Osteoblast (primary cell): ENCODE measurements at regions not wholly inside any gene's neighbourhood (a gene's known extent, or its start where the extent isn't known, plus 50 kb on each side); places are given as distances from the start of the nearest gene placed in this dataset.

ENCODE experiments used
- DNase-seq: peaks from one replicate; pipeline ENCODE4 v3.0.0; 2011; ENCODE audit warnings: low spot score, mixed read lengths; ENCODE audit not compliant: insufficient read length; ENCODE audit errors: missing footprints
- H2AFZ ChIP-seq: 2 replicates; pipeline ENCODE4 v1.6.0; 2011; ENCODE audit warnings: mild to moderate bottlenecking, low read length
- H3K27ac ChIP-seq: 2 replicates; pipeline ENCODE4 v1.5.1; 2011; ENCODE audit warnings: mild to moderate bottlenecking, low read depth, low read length, moderate library complexity
- H3K27me3 ChIP-seq: 2 replicates; pipeline ENCODE4 v1.6.0; 2012; ENCODE audit warnings: mild to moderate bottlenecking, control low read depth, inconsistent platforms, low read length, moderate library complexity; ENCODE audit not compliant: insufficient read depth
- H3K36me3 ChIP-seq: 2 replicates; pipeline ENCODE4 v1.5.1; 2011; ENCODE audit warnings: mild to moderate bottlenecking, low read length, control low read depth, moderate library complexity; ENCODE audit not compliant: insufficient read depth
- H3K4me1 ChIP-seq: 2 replicates; pipeline ENCODE4 v1.5.1; 2011; ENCODE audit warnings: mild to moderate bottlenecking, low read length, control low read depth, moderate library complexity; ENCODE audit not compliant: insufficient read depth
- H3K4me2 ChIP-seq: 2 replicates; pipeline ENCODE4 v1.6.0; 2011; ENCODE audit warnings: mild to moderate bottlenecking, low read length; ENCODE audit not compliant: insufficient read depth
- H3K4me3 ChIP-seq: fragments of 200-600 bp; sonication (generic); 3 replicates; pipeline ENCODE4 v1.5.1; 2012; ENCODE audit warnings: mild to moderate bottlenecking, low read length, inconsistent platforms; ENCODE audit not compliant: insufficient read depth
- H3K79me2 ChIP-seq: 2 replicates; pipeline ENCODE4 v1.6.0; 2012; ENCODE audit warnings: mild to moderate bottlenecking, low read length, control low read depth, inconsistent platforms; ENCODE audit not compliant: insufficient read depth
- H3K9me3 ChIP-seq: 2 replicates; pipeline ENCODE4 v1.5.1; 2011; ENCODE audit warnings: low read depth, low read length, control low read depth
- H4K20me1 ChIP-seq: 2 replicates; pipeline ENCODE4 v1.6.0; 2012; ENCODE audit warnings: mild to moderate bottlenecking, low read length, control low read depth; ENCODE audit not compliant: insufficient read depth
- TF ChIP-seq, protein P1 (sequence below): IDR thresholded peaks from 2 replicates; pipeline ENCODE4 v1.5.1; 2011; ENCODE audit warnings: mild to moderate bottlenecking, low read depth, low read length, moderate library complexity; ENCODE audit errors: extremely low read depth

GRCh38 chr18:75700561-75700960, 273.1 kb upstream of the SMIM21 start:
- TF ChIP-seq, protein P1, sequence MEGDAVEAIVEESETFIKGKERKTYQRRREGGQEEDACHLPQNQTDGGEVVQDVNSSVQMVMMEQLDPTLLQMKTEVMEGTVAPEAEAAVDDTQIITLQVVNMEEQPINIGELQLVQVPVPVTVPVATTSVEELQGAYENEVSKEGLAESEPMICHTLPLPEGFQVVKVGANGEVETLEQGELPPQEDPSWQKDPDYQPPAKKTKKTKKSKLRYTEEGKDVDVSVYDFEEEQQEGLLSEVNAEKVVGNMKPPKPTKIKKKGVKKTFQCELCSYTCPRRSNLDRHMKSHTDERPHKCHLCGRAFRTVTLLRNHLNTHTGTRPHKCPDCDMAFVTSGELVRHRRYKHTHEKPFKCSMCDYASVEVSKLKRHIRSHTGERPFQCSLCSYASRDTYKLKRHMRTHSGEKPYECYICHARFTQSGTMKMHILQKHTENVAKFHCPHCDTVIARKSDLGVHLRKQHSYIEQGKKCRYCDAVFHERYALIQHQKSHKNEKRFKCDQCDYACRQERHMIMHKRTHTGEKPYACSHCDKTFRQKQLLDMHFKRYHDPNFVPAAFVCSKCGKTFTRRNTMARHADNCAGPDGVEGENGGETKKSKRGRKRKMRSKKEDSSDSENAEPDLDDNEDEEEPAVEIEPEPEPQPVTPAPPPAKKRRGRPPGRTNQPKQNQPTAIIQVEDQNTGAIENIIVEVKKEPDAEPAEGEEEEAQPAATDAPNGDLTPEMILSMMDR, result no peak
- Histone ChIP-seq H4K20me1 (no peaks in the 10 kb centered on the region), H3K27ac (no peak overlapping the region), H2AFZ (no peak overlapping the region), H3K79me2 (no peaks in the 10 kb centered on the region), H3K4me2 (no peak overlapping the region), H3K4me1 (no peaks in the 10 kb centered on the region), H3K9me3 (no peaks in the 10 kb centered on the region), H3K27me3 (no peaks in the 10 kb centered on the region), H3K4me3 (no peak overlapping the region), H3K36me3 (no peaks in the 10 kb centered on the region)
- no peak for DNase-seq

DNA sequence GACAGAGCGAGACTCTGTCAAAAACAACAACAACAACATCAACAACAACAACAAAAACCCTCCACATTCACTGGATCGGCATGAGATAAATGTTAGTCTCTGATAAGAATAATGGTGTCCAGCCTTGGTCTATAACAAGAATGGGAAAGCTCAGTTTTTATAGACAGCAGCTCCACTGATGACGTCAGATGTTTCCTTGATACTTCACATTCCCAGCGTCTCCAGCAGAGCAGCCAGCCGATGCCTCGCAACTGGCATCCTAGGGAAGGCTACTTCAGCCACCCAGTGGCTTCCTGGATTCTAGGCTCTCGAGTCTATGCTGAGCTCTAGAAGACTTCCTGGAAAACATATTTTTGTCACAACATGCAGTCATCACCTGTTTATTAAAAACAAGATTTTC, 271.4 kb upstream of the SMIM21 start:
- Histone ChIP-seq H3K4me1 (no peaks in the 10 kb centered on the region), H3K79me2 (no peaks in the 10 kb centered on the region), H2AFZ (no peak overlapping the region), H4K20me1 (no peaks in the 10 kb centered on the region), H3K4me2 (no peak overlapping the region), H3K36me3 (no peaks in the 10 kb centered on the region), H3K4me3 (no peak overlapping the region), H3K27ac (no peak overlapping the region), H3K9me3 (no peaks in the 10 kb centered on the region), H3K27me3 (no peaks in the 10 kb centered on the region)
- DNase-seq, result no peak
- TF ChIP-seq, protein P1, result no peak

- DNase-seq, result no peak
These were observed 270.0 kb upstream of the SMIM21 start for GRCh38 chr18:75697493-75697892.

DNA sequence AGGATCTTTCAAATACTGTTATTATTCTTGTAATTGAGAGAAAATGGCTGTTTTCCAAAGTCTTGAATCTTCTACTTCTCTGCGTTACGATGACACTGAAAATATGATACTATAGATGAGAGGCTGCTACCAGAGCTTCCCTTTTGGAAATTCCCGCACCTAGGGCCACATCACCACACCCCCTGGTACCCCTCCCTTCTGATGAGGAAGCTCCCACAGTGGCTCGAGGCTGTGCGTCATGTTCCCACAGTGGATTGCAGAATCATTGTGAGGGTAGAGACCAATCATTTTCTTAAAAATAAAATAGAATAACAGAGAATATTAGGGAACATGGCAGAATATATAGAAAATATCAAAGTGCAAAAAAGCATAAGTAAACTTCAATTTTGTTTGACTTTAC, 268.9 kb upstream of the SMIM21 start:
- TF ChIP-seq, protein P1, result no peak

More at GRCh38 chr18:75697493-75697892, 270.0 kb upstream of the SMIM21 start:
- Histone ChIP-seq H3K36me3 (no peaks in the 10 kb centered on the region), H2AFZ (no peak overlapping the region), H3K27ac (no peak overlapping the region), H3K4me2 (no peak overlapping the region), H3K27me3 (no peaks in the 10 kb centered on the region), H3K4me1 (no peaks in the 10 kb centered on the region), H4K20me1 (no peaks in the 10 kb centered on the region), H3K4me3 (no peak overlapping the region), H3K79me2 (no peaks in the 10 kb centered on the region), H3K9me3 (no peaks in the 10 kb centered on the region)
- TF ChIP-seq, protein P1, result no peak

More for the DNA sequence above, 268.9 kb upstream of the SMIM21 start:
- no peak overlapping the region for H3K4me3 ChIP-seq
- H3K27me3 ChIP-seq, result no peaks in the 10 kb centered on the region
- H3K79me2 ChIP-seq, result no peaks in the 10 kb centered on the region
- H3K36me3 ChIP-seq, result no peaks in the 10 kb centered on the region
- no peaks in the 10 kb centered on the region for H3K9me3 ChIP-seq
- H3K27ac ChIP-seq, result no peak overlapping the region
- no peaks in the 10 kb centered on the region for H4K20me1 ChIP-seq
- no peak overlapping the region for H2AFZ ChIP-seq
- no peak overlapping the region for H3K4me2 ChIP-seq
- no peak for DNase-seq
- no peaks in the 10 kb centered on the region for H3K4me1 ChIP-seq
